HG03045 (cell line): ENCODE measurements at regions not wholly inside any gene's neighbourhood (a gene's known extent, or its start where the extent isn't known, plus 50 kb on each side); places are given as distances from the start of the nearest gene placed in this dataset.

Experiments
- ATAC-seq: cut with Tn5 transposase; IDR thresholded peaks from one replicate; pipeline ENCODE4 v1.9.1; 2021; ENCODE audit warnings: mild to moderate bottlenecking, moderate library complexity; ENCODE audit not compliant: unreplicated experiment

DNA sequence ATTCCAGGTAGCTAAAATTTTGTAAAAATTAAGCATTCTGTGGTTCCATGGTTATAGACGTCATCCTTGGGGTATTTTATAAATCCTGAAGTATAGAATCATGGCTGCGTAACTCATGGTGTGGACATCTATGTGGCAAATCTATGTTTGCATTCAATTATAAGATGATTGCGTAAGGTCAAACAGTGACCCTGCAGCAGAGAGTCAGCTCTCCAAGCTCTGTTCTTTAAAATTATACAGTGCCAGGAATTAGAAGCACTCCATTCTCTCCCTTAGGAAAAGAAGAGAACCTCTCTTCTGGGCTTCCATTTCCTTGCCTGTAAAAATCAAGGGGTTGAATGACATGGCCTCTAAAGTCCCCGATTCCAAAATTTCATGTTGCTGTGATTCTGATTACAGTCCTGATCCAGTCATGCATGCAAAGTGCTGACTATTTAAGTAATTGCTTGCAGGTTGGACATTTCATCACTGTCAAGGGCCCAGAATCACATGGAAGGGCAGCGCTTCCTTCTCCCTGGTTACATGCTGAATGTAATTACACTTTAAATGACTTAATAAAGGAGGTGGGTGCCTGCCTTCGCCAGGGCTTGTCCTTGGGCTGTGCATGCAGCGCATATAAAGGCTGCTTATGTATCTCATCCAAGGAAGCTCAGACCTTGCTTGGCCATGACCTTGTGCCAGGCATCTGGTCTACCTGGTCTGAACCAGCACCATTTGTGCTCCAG is 550.7 kb downstream of the TYW1 start:
- no peak for ATAC-seq

DNA sequence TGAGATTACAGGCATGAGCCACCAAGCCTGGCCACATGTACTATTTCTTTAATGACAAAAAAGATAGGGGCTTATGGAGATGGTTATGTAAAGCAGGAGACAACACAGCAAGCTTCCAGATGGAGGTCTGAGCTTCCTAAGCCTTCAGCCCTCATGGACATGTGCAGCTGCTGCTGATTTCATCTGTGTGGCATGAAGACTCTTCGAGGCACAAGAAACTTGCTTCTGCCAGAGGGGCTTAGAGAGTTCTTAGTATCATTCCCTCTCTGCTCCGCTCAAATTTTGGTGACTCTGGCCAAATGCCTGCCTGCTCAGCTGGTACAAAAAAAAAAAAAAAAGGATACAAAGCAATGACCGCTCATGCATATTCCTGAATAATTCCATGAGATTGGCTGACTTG is 552.5 kb downstream of the TYW1 start:
- ATAC-seq: no peak

DNA sequence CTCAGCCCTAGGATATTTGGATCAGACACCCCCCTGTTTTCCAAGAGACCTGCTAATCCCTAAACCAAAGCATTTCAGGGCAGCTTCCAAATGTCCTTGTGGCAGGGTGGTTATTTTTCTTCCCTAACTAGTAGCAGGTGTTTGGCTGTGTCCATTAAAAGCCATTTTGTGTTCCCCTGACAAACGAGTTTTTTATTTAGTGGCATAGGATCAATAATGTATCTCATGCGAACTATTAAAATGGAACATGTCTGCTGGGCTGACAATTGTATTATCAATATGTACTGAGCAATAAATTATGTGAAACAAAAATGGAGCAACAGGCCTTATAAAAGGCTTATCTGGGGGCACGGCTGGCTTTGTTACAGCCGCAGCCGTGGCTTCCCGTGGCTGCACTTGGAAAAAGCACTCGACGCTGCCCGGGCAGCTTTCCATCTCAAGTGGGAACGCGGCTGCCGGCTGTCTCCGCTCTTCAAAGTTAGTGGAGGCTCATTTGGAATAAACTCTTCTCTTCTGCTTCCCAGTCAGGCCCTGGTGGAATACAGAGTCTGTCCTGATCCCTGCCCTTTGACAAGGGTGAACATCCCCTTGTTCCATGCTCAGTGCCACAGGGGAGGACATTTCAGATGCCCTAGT is 554.3 kb downstream of the TYW1 start:
- no peak for ATAC-seq

DNA sequence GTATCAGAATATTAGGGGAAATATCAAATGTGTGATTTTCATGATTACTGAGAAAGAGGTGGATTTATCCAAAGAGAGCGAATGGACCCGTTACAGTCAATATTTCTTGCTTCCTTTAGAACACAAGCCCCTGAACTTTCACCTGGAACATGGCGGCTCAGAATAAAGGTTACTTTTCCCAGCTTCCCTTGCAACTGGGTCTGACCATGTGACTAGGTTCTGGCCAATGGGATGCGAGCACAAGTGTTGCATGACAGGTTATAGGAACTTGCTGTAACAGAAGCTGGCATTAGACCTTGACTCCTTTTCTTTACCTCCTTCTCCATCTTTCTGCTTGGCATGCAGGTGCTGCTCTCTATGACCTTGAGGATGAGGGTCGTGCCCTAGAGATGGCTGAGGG is 556.1 kb downstream of the TYW1 start:
- ATAC-seq: no peak

DNA sequence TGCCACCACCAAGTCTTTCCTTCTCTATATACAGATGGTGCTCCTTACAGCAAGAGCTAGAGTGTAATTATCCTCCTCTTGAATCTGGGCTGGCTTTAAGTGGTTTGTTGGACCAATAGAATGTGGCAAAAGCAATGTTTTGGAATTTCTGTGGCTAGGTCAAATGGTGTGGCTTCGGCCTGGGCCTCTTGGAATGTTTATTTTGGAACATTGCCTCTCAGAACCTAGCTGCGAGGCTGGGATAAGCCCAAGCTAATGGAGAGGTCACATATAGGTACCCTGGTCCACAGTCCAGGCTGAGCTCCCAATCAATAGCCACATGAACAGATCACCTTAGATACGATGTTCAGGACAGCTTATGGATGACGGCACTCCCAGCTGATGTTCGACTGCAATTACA is 556.7 kb downstream of the TYW1 start:
- no peak for ATAC-seq

DNA sequence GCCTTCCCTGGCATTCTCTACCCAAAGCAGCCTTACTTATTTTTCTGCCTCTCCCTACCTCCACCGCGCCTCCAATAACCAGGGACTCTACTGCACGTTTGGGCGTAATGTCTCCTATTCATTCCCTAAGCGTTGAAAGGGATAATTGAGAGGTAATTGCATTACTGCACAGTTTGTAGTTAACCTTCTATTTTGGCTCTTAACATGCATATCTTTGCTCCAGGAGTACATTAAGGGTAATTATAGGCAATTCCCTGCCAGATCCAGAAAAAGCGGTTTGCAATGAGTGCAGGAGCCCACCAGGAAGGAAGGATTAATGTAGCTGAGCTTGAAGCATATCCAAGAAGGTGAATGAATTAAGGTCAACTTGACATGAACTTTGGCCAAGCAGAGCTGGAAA is 558.4 kb downstream of the TYW1 start:
- ATAC-seq: no peak

DNA sequence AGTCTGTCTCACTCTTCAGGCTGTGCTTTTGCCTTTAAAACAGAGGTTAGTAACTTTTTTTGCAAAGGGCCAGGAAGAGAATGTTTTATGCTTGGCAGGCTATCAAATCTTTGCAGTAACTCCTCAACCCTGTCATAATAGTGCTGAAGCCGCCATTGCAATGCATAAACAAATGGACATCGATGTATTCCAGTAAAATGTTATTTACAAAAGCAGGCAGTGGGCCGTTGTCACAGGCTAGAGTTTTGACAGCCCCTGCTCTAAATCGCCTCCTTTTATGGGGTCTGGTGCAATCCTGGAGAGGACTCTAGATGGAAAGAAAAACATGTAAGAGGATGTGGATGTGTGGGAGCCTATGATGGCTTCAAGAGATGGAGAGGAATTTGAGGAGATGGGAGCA is 568.3 kb downstream of the TYW1 start:
- ATAC-seq: no peak

DNA sequence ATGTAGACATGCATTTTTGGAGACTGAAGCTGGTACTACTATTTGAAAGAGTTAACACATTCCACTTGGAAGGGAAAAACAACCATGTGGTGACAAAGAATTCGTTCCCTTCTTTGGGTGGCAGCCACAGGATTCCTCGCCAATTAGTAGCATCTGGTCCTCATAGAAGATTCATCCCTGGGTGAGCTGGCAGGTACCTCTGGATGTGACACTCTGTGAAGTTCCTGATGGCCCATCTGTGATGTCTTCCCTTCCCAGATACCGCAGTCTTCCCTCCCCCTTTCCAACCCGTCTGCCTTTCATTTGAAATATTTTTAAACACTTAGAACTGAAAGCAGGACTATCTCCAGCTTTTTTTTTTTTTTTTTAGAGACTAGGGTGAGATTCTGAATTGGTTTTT is 569.5 kb downstream of the TYW1 start:
- no peak for ATAC-seq

DNA sequence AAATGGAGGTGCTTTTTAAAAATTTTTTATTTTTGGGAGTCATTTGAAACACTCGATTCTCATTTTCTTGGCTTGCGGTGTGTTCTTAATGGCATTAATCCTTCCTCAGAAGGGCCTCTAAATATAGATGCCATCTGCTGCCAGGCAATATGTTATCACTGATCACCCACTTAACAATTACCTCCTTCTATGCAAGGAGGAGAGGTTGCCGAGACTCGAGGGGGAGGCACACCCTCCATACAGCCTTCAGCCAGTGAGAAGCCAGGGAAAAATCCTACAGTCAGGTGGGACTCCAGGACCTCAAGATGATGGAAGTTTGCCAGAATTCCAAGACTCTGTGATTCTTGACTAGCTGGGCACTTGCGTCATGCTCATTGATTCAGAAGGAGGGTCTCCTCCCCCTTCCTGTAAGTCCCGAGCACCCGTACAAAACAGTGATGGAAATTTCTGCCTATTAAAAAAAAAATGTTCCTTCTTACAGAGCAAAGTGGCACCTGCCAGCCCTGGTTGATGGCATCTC is 574.5 kb downstream of the TYW1 start:
- ATAC-seq: no peak

DNA sequence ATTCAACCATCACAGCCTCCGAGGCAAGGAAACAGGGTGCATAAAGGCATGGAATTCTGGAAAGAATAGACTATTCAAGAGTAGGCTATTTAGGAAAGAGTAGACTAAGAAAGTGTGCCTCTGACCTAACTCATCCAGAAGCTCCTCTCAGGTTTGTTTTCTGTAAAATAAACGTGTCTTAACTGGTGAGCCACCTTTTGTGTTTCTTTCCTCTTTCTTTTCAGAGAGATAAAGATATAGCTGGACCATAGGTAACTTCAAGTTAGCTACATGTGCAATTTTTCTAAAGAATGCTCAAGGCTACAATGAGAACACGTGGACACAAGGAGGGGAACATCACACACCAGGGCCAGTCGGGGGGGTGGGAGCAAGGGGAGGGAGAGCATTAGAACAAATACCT is 577.0 kb downstream of the TYW1 start:
- ATAC-seq: no peak

DNA sequence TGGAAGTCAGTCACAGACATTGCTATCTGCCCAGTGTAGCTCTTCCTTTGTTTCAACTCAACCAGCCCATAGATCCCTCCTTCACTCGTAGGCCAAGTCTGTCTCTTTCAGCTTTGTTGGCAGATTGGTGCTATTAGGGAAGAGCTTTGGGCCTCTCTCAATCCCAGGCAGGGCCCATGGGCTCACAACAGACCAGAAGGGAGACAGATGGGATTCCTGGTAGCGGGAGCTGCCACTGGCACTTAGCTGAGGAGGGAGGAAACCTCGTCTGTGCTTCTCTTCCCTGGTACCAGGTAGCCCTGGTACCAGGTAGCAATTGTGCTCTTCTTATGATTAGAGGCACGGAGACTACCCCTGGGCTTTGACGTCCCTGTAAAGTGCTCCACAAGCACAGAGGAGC is 592.0 kb downstream of the TYW1 start:
- ATAC-seq: no peak

DNA sequence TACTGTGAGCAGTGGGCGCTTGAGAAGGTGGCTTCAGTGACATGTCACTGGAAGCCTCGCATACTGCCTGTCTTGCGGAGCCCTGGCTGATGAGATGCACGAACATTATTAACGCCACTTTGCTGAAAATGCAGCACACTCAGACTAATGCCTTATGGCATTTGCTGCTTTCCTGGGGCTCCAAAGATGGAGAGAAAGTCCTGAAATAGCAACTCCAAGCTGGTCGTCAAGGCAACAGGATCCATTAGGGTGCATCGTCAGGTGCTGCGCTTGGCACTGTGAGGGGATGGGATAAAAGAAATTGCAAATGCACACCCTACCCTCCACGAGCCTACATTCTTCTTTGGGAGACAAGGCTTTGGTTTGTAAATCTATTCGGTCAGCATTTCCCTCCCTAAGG is 592.5 kb downstream of the TYW1 start:
- ATAC-seq: no peak

DNA sequence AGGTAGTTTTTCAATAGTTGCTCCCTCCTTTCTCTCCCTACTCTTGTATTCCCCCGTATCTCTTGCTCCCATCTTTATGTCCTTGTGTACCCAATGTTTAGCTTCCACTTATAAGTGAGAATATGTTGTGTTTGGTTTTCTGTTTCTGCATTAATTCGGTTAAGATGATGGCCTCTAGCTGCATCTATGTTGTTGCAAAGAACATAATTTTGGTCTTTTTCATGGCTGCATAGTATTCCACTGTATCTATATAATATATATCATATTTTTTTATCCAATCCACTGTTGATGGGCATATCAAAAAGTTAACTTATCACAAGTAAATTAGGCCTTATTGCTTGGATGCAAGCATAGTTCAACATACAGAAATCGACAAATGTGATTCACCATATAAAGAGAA is 594.0 kb downstream of the TYW1 start:
- ATAC-seq: no peak

DNA sequence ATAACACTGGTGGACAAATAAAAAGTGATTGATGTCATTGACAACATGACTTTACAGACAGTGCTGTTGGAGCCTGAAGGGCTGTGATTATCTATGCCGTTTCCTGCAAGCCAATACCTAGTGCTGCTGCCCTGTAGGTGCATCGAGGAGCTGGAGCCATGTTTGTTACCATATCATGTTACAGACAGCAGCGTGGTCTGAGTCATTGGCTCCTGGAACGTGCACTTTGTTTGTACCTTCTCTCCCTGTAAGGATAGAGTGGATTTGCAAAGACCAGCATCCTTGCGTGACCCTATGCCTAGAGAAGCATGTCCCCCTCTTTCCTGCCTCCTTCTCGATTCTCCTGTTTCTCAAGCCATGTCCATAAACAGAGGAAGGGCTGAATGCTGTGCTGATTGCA is 597.2 kb downstream of the TYW1 start:
- ATAC-seq: no peak

DNA sequence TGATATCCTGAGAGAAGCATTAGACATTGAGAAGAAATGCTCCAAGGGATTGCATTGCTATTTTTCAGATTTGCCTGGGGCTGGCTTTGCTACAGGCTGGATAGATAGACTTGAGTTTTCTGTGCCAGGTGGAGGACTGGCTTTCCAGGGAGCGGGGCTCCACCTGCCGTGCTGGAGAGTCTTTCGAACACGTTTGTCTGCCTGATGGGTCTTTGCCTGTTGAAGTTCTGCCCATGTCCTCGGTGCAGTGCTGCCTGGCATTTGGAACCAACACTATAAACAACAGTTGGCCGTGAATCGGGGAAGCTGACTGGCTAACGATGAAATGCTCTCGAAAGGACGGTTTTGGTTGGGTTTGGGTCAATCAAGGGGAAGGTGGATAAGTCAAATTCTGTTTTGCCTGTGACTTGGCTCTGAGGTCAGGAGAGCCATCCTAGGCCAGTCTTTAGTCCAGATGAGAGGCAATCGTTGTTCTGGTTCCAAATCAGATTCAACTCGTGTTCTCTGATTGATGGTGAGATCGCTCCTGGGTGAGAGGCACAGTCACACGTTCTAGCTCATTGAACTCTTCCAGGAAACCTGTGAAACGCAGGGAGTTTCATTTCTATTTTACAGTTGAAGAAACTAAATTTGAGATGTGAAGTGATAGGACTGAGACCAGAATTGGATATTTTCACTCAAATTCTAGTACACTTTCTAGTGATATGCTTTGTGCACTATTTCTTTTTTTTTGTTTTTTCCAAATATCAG is 599.0 kb downstream of the TYW1 start:
- no peak for ATAC-seq

DNA sequence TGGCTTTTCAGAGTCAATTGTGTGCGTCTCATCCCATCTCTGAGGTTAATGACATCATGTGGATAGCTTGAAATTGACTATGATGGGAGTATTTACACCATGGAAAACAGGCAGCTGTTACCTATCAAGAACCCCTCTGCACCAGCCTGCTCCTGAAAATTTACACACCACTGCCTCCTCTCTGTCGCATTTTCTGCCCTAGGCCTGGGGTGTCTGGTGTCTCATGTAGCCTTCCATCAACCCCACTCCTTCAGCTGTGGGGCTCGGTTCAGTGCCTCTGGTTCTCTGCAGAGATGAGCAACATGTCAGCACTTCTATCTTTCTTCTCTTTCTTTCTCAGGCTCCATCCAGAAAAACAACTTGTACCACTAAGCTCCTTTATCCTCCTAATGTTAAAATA is 600.5 kb downstream of the TYW1 start:
- no peak for ATAC-seq

DNA sequence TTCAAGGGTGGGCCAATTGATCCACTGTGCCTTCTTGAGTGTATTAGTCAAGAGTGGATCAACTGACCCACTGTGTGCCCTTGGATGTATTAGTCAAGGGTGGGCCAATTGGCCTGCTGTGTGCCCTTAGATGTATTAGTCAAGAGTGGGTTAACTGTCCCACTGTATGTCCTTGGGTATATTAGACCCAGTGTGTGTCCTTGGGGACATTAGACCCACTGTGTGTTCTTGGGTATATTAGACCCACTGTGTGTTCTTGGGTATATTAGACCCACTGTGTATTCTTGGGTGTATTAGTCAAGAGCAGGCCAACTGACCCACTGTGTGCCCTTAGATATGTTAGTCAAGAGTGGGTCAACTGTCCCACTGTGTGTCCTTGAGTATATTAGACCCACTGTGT is 601.8 kb downstream of the TYW1 start:
- ATAC-seq: no peak

DNA sequence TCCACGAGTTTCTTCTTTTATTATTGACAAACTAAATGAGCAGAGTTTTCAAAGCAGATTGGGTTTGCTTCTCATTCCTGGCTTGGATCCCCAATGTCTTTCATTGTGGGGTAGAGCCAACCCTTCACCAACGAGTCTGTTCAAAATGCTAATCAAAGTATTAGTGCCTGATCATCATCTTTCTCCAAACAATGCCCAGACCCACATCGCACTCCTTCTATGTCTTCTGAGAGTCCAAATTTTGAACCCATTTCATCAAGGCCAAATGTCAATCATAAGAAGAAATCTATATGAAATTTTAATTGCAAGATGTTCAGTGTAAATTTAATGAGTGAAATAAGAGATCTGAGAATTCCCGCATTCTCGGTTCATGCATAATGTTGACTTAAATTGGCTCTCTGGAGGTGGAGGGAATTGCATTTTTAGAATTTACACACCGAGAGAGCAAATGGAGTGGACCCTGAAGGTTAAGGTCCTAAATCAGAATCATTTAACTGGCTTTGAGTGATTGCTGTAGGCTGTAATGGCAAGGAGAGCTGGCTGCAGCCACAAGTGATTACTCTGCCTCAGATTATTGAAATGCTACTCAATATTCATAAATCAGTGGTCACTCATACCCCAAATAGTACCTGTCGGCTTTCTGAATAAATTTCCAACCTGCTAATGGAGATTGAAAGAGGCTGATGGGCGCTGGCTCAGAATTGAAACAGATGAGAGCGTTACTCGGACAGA is 602.9 kb downstream of the TYW1 start:
- ATAC-seq: no peak

DNA sequence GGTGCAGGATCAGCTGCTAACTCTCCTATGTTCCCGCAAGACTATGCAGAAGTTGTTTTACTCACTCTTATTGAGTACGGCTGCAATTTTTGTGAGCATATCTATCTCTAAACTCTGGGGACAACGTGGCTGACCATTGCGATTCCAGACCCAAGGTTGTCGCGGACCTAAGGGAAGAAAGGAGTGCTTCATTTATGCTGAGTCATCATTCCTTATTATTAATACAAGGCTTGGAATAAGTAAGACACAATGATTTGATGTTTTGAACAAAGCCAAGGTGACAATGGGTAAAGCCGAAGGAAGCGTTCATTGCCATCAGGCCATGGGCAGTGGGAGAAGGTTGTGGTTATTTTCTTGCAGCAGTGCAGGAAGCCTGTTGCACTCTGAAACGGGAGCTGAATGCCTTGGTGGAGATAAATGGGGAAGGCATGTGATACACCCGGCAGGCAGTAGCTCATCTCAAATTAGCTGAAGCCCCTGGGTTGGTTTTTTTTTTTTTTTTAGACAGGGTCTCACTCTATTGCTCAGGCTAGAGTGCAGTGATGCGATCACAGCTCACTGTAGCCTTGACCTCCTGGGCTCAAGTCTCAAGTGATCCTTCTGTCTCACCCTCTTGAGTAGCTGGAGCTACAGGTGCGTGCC is 605.7 kb downstream of the TYW1 start:
- no peak for ATAC-seq

DNA sequence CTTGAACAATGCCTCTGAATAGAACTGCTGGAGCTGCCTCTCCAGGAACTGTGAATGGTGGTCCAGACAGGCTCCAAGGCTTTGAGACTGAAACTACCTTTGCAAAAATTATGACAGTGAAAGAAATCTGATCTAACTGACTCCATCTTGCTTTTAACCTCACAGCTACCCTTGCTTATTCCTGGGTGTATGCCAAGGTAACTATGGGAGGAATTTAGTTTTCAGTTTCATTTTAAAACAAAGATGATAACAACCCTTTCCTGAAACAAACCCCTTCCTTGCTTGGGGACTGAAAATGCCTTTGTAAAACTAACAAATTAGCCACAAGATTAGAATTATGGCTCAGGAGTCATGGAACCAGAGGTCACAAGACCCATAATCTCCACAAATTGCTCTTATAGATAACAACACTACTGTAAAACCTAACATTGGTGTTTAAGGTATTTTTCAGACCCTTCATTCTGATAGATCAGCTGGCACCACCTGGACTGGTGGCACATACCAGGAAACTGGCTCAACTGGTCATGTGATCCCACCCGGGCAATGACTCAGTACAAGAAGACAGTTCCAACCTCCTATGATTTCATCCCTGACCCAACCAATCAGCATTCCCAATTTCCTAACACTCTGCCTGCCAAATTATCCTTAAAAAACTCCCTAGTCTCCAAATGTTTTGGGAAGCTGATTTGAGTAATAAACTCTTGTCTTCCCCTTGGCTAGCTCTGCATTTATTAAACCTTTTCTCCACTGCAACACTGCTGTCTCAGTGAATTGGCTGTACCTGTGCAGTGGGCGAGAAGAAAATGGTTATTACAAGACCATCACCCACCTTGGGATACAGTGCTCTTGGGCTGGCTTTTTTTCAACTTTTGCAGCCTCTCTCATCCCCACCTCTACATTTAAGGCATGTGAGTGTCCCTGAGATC is 608.1 kb downstream of the TYW1 start:
- no peak for ATAC-seq
